ENCODE measurements at regions not wholly inside any gene's neighbourhood (a gene's known extent, or its start where the extent isn't known, plus 50 kb on each side); places are given as distances from the start of the nearest gene placed in this dataset.

GRCh38 chr3:80898211-80898610 is 863.2 kb downstream of the GBE1 start:
- TF ChIP-seq CTCF (IDR thresholded peaks at IDR 0.05) = no peak
- no peak for TF ChIP-seq EP300 (IDR thresholded peaks at IDR 0.05)

Measured in ovary (tissue), 3 donors.